T-cell (primary cell): ENCODE measurements at regions not wholly inside any gene's neighbourhood (a gene's known extent, or its start where the extent isn't known, plus 50 kb on each side); places are given as distances from the start of the nearest gene placed in this dataset.

Source experiments
- ATAC-seq, 4 experiments: fragments of 200-7000 bp in 3 of 4; fragments of 150-1000 bp in 1 of 4; cut with Tn5 transposase; replicated peaks in 1 of 4; 1 replicate in 3 of 4; 2 replicates in 1 of 4; pipeline ENCODE4 v1.10.0; 2021; ENCODE audit warnings: moderate library complexity in 3 of 4, mild to moderate bottlenecking in 2 of 4, moderate number of reproducible peaks in 1 of 4
- CTCF ChIA-PET, 2 donors: fragments of 300-600 bp; sonication (Branson Sonifier 250); formaldehyde crosslinking; loops; one replicate each; lab custom pipeline; 2022; ENCODE audit warnings: antibody characterized with exemption in 2 of 2; lab: Charles Lee
- POLR2A ChIA-PET, 2 donors: fragments of 300-600 bp; sonication (Branson Sonifier 250); formaldehyde crosslinking; loops; one replicate each; lab custom pipeline; 2022; ENCODE audit warnings: antibody characterized with exemption in 2 of 2; lab: Charles Lee
- DNase-seq, 35 experiments: peaks; one replicate each; pipeline versions ENCODE4 v3.0.0 to v3.0.0-alpha.2; 2013 to 2023
- H3K27ac ChIP-seq: one replicate; pipeline ENCODE4 v1.5.1; 2013; ENCODE audit warnings: low read length
- H3K27me3 ChIP-seq, 2 experiments: replicated peaks in 1 of 2; 1 replicate in 1 of 2; 2 replicates in 1 of 2; pipeline versions ENCODE4 v1.6.1 to v1.7.0; 2013; ENCODE audit warnings: low read length in 1 of 2, mixed read lengths in 1 of 2; ENCODE audit not compliant: control insufficient read depth in 2 of 2, insufficient read depth in 2 of 2; ENCODE audit errors: extremely low read depth in 1 of 2
- H3K36me3 ChIP-seq, 2 donors: 1 replicate in 1 of 2; 2 replicates in 1 of 2; pipeline versions ENCODE4 v1.6.1 to v1.7.0; 2013; ENCODE audit warnings: low read length in 1 of 2; ENCODE audit not compliant: control insufficient read depth in 2 of 2, insufficient read depth in 1 of 2; ENCODE audit errors: extremely low read depth in 1 of 2
- H3K4me1 ChIP-seq, 2 experiments: 1 replicate in 1 of 2; 2 replicates in 1 of 2; pipeline versions ENCODE4 v1.6.1 to v1.7.0; 2013; ENCODE audit warnings: low read length in 2 of 2, mixed read lengths in 1 of 2; ENCODE audit not compliant: insufficient read depth in 2 of 2, control insufficient read depth in 1 of 2; ENCODE audit errors: extremely low read depth in 1 of 2
- H3K4me3 ChIP-seq, 2 donors: 1 replicate in 1 of 2; 2 replicates in 1 of 2; pipeline versions ENCODE4 v1.5.1 to v1.7.0; 2013; ENCODE audit warnings: mild to moderate bottlenecking in 2 of 2, low read length in 1 of 2, moderate library complexity in 1 of 2; ENCODE audit not compliant: control insufficient read depth in 1 of 2; ENCODE audit errors: extremely low read depth in 1 of 2
- H3K9me3 ChIP-seq: 2 replicates; pipeline ENCODE4 v1.7.0; 2013
- H3K27ac Mint-ChIP-seq, 2 donors: one replicate each; pipeline ENCODE4 v1.8.0; 2020 to 2021; ENCODE audit warnings: mild to moderate bottlenecking in 2 of 2, mixed read lengths in 2 of 2
- H3K27me3 Mint-ChIP-seq, 2 donors: one replicate each; pipeline ENCODE4 v1.8.0; 2021 to 2022; ENCODE audit warnings: mixed read lengths in 2 of 2
- H3K36me3 Mint-ChIP-seq: one replicate; pipeline ENCODE4 v1.8.0; 2021; ENCODE audit warnings: mixed read lengths
- H3K4me1 Mint-ChIP-seq, 3 donors: one replicate each; pipeline ENCODE4 v1.8.0; 2020 to 2022; ENCODE audit warnings: mixed read lengths in 3 of 3, mild to moderate bottlenecking in 1 of 3
- H3K4me3 Mint-ChIP-seq, 3 donors: one replicate each; pipeline ENCODE4 v1.8.0; 2020 to 2022; ENCODE audit warnings: mild to moderate bottlenecking in 3 of 3, mixed read lengths in 3 of 3, moderate library complexity in 3 of 3
- H3K9me3 Mint-ChIP-seq, 3 donors: one replicate each; pipeline ENCODE4 v1.8.0; 2020 to 2022; ENCODE audit warnings: mixed read lengths in 3 of 3
- WGBS: methylation state at CpG from one replicate; pipeline ENCODE4 v1.1.5; 2013; ENCODE audit warnings: missing lambda C conversion rate; ENCODE audit not compliant: insufficient coverage; 5-methylcytosine and 5-hydroxymethylcytosine counted together

DNA sequence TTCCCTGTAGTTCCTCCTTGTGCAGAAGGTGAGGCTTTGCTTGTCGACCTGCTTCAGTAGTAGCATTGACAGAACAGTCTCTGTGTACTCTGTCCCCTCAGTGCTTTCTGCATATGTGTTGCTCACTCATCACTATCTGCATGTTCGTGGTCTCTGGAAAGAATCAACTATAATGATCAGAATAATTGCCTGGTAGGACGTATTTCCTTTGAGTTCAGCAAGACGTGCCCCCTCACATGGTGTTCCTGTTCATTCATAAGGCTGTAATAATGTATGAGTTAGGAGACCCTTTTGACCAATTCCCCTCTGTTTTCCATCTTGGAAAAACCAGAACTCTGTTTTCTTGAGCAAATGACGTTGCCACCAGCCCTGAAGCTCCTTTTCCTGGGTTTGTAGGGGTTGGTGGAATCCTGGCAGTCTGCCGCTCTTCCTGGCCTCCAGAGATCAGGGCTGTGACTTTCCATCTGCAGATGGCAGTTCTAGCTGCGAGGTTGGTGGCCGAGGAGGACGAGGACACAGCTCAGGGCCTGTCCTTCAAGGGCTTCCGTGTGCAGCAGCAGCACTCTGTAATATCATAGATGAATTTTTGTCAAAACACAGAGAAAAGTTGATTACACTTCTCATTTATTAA, 61.9 kb downstream of the EXOSC2 start:
- WGBS = 77% methylated on average over 6 of the region's 10 CpGs
- DNase-seq = no peak

DNA sequence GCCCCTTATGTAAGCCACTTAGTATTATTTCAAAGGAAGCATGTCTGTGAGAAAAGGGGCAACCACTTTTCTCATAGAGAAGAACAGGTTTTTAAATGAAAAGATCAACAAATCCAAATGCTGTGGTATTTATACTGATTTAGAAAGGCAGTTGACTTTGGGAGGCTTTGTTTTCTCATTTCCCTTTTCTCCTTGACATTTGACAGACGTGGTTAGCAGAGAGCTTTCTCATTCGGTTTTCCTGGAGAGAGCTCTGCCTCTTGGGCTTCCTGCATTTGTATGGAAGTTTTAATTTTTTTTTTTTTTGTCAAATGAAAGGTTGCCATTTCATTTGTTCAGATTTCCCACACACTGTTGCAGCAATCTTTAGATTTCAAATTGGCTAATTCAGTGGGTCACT, 62.5 kb downstream of the EXOSC2 start:
- H3K27ac Mint-ChIP-seq = no peak overlapping the region

More for the DNA sequence above, 61.9 kb downstream of the EXOSC2 start:
- Mint-ChIP-seq H3K27me3 (no peaks in the 10 kb centered on the region), H3K27ac (no peak overlapping the region), H3K9me3 (no peaks in the 10 kb centered on the region), H3K4me3 (no peak overlapping the region), H3K4me1 (peaks cover 21 to 27% (median 22%) of the 10 kb centered on the region in 3 donors), H3K36me3 (peaks cover 8% of the 10 kb centered on the region)
- no peaks in the 10 kb centered on the region for H3K9me3 ChIP-seq
- no peaks in the 10 kb centered on the region for H3K36me3 ChIP-seq
- no peak overlapping the region for H3K4me3 ChIP-seq
- ChIA-PET POLR2A (no interaction called here), CTCF (no interaction called here)
- no peaks in the 10 kb centered on the region for H3K27me3 ChIP-seq
- H3K27ac ChIP-seq = no peak overlapping the region
- ATAC-seq = no peak
- no peaks in the 10 kb centered on the region for H3K4me1 ChIP-seq

DNA sequence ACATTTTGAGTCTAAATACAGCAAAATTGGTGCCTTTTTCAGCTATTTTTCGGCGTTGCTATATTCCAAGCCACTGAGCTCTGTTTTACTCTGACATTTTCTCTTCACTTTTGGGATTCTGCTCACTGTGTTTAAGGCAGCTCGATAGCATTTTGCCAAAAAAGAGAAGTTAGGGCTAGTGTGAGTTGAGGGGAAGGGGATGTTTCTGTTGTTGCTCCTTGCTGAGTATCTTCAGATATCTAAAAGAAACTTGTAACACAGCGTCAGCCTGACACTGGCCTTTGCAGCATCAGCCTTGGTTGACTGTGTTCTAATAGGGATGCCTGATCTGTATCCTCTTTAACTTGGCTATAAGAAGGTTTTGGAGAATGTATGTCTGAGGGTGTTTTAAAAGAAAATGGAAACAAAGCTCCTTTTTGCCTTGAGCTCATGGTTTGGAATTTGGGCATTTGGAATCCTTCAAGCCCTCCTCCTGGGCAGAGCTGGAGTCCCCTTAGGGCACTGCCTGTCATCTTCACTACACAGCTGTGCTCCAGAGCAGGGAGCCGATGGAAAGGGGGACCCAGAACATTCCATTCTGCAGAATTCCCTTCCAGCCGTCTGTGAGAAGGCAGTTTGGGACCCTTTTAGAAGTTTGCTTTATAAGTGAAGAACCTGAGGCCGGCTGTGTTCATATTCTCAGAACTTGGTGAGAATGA, 63.0 kb downstream of the EXOSC2 start:
- Mint-ChIP-seq H3K36me3 (peaks cover 7% of the 10 kb centered on the region), H3K27me3 (no peaks in the 10 kb centered on the region), H3K27ac (no peak overlapping the region), H3K4me1 (peaks cover 22 to 31% (median 25%) of the 10 kb centered on the region in 3 donors), H3K4me3 (no peak overlapping the region), H3K9me3 (no peaks in the 10 kb centered on the region)
- CTCF ChIA-PET = interaction anchor here in 1 of 2 donors (0.6 kb wide), 1 partner anchor 659 kb away, joined by 3 read pairs; no protein-coding TSS in a partner anchor
- Histone ChIP-seq H3K4me1 (no peaks in the 10 kb centered on the region), H3K9me3 (no peaks in the 10 kb centered on the region), H3K36me3 (no peaks in the 10 kb centered on the region), H3K4me3 (no peak overlapping the region), H3K27me3 (no peaks in the 10 kb centered on the region), H3K27ac (no peak overlapping the region)
- ATAC-seq (no peak), DNase-seq (no peak)
- POLR2A ChIA-PET = interaction anchor here in 1 of 2 donors (0.6 kb wide), 2 partner anchors 11 to 42 kb away, joined by 3 to 5 read pairs; no protein-coding TSS in a partner anchor
- WGBS = 100% methylated on average over 1 of the region's 7 CpGs

More for the DNA sequence above, 62.5 kb downstream of the EXOSC2 start:
- Mint-ChIP-seq H3K27me3 (no peaks in the 10 kb centered on the region), H3K36me3 (peaks cover 8% of the 10 kb centered on the region), H3K4me3 (no peak overlapping the region), H3K9me3 (no peaks in the 10 kb centered on the region), H3K4me1 (peaks cover 21 to 27% (median 22%) of the 10 kb centered on the region in 3 donors)
- Histone ChIP-seq H3K27ac (no peak overlapping the region), H3K27me3 (no peaks in the 10 kb centered on the region), H3K4me1 (no peaks in the 10 kb centered on the region), H3K4me3 (no peak overlapping the region), H3K9me3 (no peaks in the 10 kb centered on the region), H3K36me3 (no peaks in the 10 kb centered on the region)
- ATAC-seq (no peak), DNase-seq (no peak)
- POLR2A ChIA-PET = no interaction called here
- no CpG with 5 or more reads among the region's 2 CpGs for WGBS
- CTCF ChIA-PET = interaction anchor here in 1 of 2 donors (0.6 kb wide), 1 partner anchor 659 kb away, joined by 3 read pairs; no protein-coding TSS in a partner anchor

DNA sequence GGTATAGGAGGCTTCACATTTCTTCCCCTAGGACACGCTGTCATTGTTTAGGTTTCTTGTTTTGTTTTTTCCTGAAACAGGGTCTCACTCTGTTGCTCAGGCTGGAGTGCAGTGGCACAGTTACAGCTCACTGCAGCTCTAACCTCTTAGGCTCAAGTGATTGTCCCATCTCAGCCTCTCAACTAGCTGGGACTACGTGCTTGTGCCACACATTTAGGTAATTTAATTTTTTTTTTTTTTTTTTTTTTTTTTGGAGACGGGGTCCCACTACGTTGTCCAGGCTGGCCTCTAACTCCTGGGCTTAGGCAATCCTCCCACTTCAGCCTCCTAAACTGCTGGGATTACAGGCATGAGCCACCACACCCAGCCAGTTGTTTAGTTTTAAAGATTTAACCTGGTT, 66.2 kb downstream of the EXOSC2 start:
- DNase-seq (no peak), ATAC-seq (no peak)
- H3K27me3 ChIP-seq = no peaks in the 10 kb centered on the region
- Mint-ChIP-seq H3K4me1 (peaks cover 30 to 39% (median 35%) of the 10 kb centered on the region in 3 donors), H3K36me3 (peaks cover 3% of the 10 kb centered on the region), H3K27me3 (no peaks in the 10 kb centered on the region), H3K9me3 (no peaks in the 10 kb centered on the region), H3K4me3 (no peak overlapping the region), H3K27ac (no peak overlapping the region)
- CTCF ChIA-PET = interaction anchor here in 1 of 2 donors (0.6 kb wide), 1 partner anchor 15 kb away, joined by 3 read pairs; no protein-coding TSS in a partner anchor
- POLR2A ChIA-PET = no interaction called here
- H3K36me3 ChIP-seq = no peaks in the 10 kb centered on the region
- H3K27ac ChIP-seq = no peak overlapping the region
- H3K4me1 ChIP-seq = no peaks in the 10 kb centered on the region
- WGBS = no CpG with 5 or more reads among the region's 4 CpGs
- no peak overlapping the region for H3K4me3 ChIP-seq
- H3K9me3 ChIP-seq = no peaks in the 10 kb centered on the region

DNA sequence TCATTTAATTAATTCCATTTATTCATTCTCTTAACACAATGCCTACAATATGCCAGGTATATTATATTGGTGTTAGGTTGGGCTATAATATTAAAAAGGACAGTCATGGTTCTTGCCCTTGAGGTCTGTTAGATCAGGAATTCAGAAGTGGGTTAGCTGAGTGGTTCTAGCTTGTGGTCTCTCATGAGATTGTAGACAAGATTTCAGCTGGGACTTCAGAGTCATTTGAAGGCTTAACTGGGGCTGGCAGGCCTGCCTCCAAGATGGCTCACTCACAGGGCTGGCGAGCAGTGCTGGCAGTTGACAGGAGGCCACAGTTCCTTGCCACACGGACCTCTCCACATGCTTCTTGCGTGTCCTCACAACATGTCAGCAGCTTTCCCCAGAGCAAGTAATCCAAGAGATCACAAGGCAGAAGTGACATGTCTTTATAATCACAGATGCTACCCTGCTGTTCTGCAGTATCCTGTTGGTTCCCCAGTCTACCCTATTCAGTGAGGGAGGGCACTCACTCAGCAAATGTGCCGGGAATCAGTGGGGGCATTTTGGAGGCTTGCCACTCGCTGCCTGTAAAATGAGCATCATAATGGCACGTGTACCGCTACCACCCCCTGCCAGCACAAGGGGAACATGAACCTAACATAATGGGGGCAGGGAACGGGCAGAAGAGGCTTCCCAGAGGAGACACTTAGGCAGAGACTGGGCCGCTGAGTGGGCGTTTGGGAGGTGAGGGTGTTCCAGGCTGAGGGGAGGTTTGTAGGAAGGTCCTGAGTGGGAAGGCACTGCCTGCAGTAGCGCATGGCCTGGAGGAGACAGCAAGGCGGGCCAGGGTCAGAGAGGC, 70.0 kb downstream of the EXOSC2 start:
- WGBS = 100% methylated on average over 8 of the region's 12 CpGs
- H3K36me3 ChIP-seq = no peaks in the 10 kb centered on the region
- ChIA-PET CTCF (interaction anchor here in 1 of 2 donors (0.6 kb wide), 1 partner anchor 70 kb away, joined by 3 read pairs; the partner anchor contains the start of gene EXOSC2), POLR2A (no interaction called here)
- H3K9me3 ChIP-seq = no peaks in the 10 kb centered on the region
- peaks cover 45 to 53% (median 50%) of the 10 kb centered on the region in 3 donors for H3K4me1 Mint-ChIP-seq
- no peaks in the 10 kb centered on the region for H3K27me3 Mint-ChIP-seq
- peaks cover 0 to 12% of the 10 kb centered on the region in 2 experiments for H3K4me1 ChIP-seq
- no peaks in the 10 kb centered on the region for H3K9me3 Mint-ChIP-seq
- no peak overlapping the region for H3K4me3 Mint-ChIP-seq
- H3K27ac ChIP-seq = no peak overlapping the region
- no peak overlapping the region for H3K27ac Mint-ChIP-seq
- no peak overlapping the region for H3K4me3 ChIP-seq
- H3K36me3 Mint-ChIP-seq = peaks cover 3% of the 10 kb centered on the region
- no peak for ATAC-seq
- no peaks in the 10 kb centered on the region for H3K27me3 ChIP-seq
- no peak for DNase-seq
